ENCODE measurements at regions not wholly inside any gene's neighbourhood (a gene's known extent, or its start where the extent isn't known, plus 50 kb on each side); places are given as distances from the start of the nearest gene placed in this dataset.
A peak's percentile ranks its signal among the peaks of the same experiment; 100 is the strongest.

GRCh38 chr6:148203970-148204369 is 138.7 kb upstream of the SASH1 start:
- DNase-seq (ENCODE audit: low read depth), result peak; percentile 59

- no peak for DNase-seq (ENCODE audit: low read depth)
These were observed 134.3 kb upstream of the SASH1 start for GRCh38 chr6:148208298-148208697.

- DNase-seq (ENCODE audit: low read depth), result no peak
These were observed 130.8 kb upstream of the SASH1 start for GRCh38 chr6:148211777-148212324.

- no peak for DNase-seq (ENCODE audit: low read depth)
These were observed 130.3 kb upstream of the SASH1 start for GRCh38 chr6:148212366-148212765.

GRCh38 chr6:148213366-148213765 is 129.3 kb upstream of the SASH1 start:
- DNase-seq (ENCODE audit: low read depth), result no peak

- no peak for DNase-seq (ENCODE audit: low read depth)
These were observed 128.0 kb upstream of the SASH1 start for GRCh38 chr6:148214667-148215066.

GRCh38 chr6:148217051-148217450 is 125.6 kb upstream of the SASH1 start:
- no peak for DNase-seq (ENCODE audit: low read depth)

- no peak for DNase-seq (ENCODE audit: low read depth)
These were observed 124.7 kb upstream of the SASH1 start for GRCh38 chr6:148217921-148218320.

- no peak for DNase-seq (ENCODE audit: low read depth)
These were observed 123.9 kb upstream of the SASH1 start for GRCh38 chr6:148218542-148219258.

GRCh38 chr6:148221196-148221979 is 121.2 kb upstream of the SASH1 start:
- no peak for DNase-seq (ENCODE audit: low read depth)

GRCh38 chr6:148222376-148222775 is 120.3 kb upstream of the SASH1 start:
- DNase-seq (ENCODE audit: low read depth), result no peak

GRCh38 chr6:148222846-148223245 is 119.8 kb upstream of the SASH1 start:
- DNase-seq (ENCODE audit: low read depth), result no peak

- no peak for DNase-seq (ENCODE audit: low read depth)
These were observed 119.2 kb upstream of the SASH1 start for GRCh38 chr6:148223424-148223842.

GRCh38 chr6:148225871-148226270 is 116.8 kb upstream of the SASH1 start:
- no peak for DNase-seq (ENCODE audit: low read depth)

- DNase-seq (ENCODE audit: low read depth), result no peak
These were observed 116.4 kb upstream of the SASH1 start for GRCh38 chr6:148226284-148226683.

- DNase-seq (ENCODE audit: low read depth), result no peak
These were observed 111.1 kb upstream of the SASH1 start for GRCh38 chr6:148231572-148231971.

GRCh38 chr6:148235446-148235845 is 107.2 kb upstream of the SASH1 start:
- DNase-seq (ENCODE audit: low read depth), result no peak

- DNase-seq (ENCODE audit: low read depth), result no peak
These were observed 103.9 kb upstream of the SASH1 start for GRCh38 chr6:148238713-148239112.

GRCh38 chr6:148239215-148239614 is 103.4 kb upstream of the SASH1 start:
- no peak for DNase-seq (ENCODE audit: low read depth)

GRCh38 chr6:148239801-148240460 is 102.7 kb upstream of the SASH1 start:
- DNase-seq (ENCODE audit: low read depth), result no peak

- peak; percentile 63 for DNase-seq (ENCODE audit: low read depth)
These were observed 102.2 kb upstream of the SASH1 start for GRCh38 chr6:148240461-148240840.

GRCh38 chr6:148240861-148241477 is 101.7 kb upstream of the SASH1 start:
- DNase-seq (ENCODE audit: low read depth), result no peak
